ENCODE measurements at regions not wholly inside any gene's neighbourhood (a gene's known extent, or its start where the extent isn't known, plus 50 kb on each side); places are given as distances from the start of the nearest gene placed in this dataset.

- TF ChIP-seq ZNF462 (CRISPR knock-in tag; IDR thresholded peaks at IDR 0.05): no peak
- TF ChIP-seq ZNF331 (CRISPR knock-in tag; IDR thresholded peaks at IDR 0.05; ENCODE audit: low read depth): no peak
Observed at GRCh38 chr11:128341280-128342248, 245.8 kb downstream of the ETS1 start (continued).

- H3K4me1 Mint-ChIP-seq: peaks cover 30% of the 10 kb centered on the region
- no peak for DNase-seq (ENCODE audit: low spot score)
- H3K27me3 Mint-ChIP-seq (ENCODE audit: insufficient read depth, low read depth, poor library complexity): no peaks in the 10 kb centered on the region
- TF ChIP-seq ETS1 (IDR thresholded peaks at IDR 0.05): no peak
- TF ChIP-seq ZNF114 (CRISPR knock-in tag; IDR thresholded peaks at IDR 0.05): no peak
- TF ChIP-seq ZNF331 (CRISPR knock-in tag; IDR thresholded peaks at IDR 0.05; ENCODE audit: low read depth): no peak
- TF ChIP-seq ZNF462 (CRISPR knock-in tag; IDR thresholded peaks at IDR 0.05): no peak
- TF ChIP-seq NANOG (IDR thresholded peaks at IDR 0.05; ENCODE audit: borderline replicate concordance): no peak
Observed at GRCh38 chr11:128339792-128340191, 247.6 kb downstream of the ETS1 start.

More at GRCh38 chr11:128339792-128340191, 247.6 kb downstream of the ETS1 start:
- Mint-ChIP-seq H3K4me3 (no peak overlapping the region), H3K27ac (no peak overlapping the region), H3K9me3 (no peaks in the 10 kb centered on the region), H3K36me3 (ENCODE audit: low read depth) (no peaks in the 10 kb centered on the region)
- no peaks in the 10 kb centered on the region for H3K36me3 ChIP-seq (ENCODE audit: insufficient read depth)
- no peaks in the 10 kb centered on the region; the same call in 1 of the 2 replicates for H3K9me2 ChIP-seq (ENCODE audit: insufficient read depth)
- H3F3A ChIP-seq (replicated peaks; ENCODE audit: low read depth): no peaks in the 10 kb centered on the region
- peaks cover 12% of the 10 kb centered on the region; the same call in 1 of the 2 replicates for H3K4me1 ChIP-seq (ENCODE audit: insufficient read depth)
- H3K27ac ChIP-seq (ENCODE audit: low read depth): no peak overlapping the region
- H4K20me1 ChIP-seq (replicated peaks; ENCODE audit: insufficient read depth): no peaks in the 10 kb centered on the region
- H3K27me3 ChIP-seq (ENCODE audit: insufficient read depth): no peaks in the 10 kb centered on the region
- H3K4me2 ChIP-seq: no peak overlapping the region
- no peak overlapping the region for H2AFZ ChIP-seq
- no peak for ATAC-seq
- no peaks in the 10 kb centered on the region for H3K79me2 ChIP-seq (replicated peaks; ENCODE audit: insufficient read depth)
- no peak overlapping the region for H3K4me3 ChIP-seq

Measured in GM23338 (cell line).